ENCODE measurements at regions not wholly inside any gene's neighbourhood (a gene's known extent, or its start where the extent isn't known, plus 50 kb on each side); places are given as distances from the start of the nearest gene placed in this dataset.

DNA sequence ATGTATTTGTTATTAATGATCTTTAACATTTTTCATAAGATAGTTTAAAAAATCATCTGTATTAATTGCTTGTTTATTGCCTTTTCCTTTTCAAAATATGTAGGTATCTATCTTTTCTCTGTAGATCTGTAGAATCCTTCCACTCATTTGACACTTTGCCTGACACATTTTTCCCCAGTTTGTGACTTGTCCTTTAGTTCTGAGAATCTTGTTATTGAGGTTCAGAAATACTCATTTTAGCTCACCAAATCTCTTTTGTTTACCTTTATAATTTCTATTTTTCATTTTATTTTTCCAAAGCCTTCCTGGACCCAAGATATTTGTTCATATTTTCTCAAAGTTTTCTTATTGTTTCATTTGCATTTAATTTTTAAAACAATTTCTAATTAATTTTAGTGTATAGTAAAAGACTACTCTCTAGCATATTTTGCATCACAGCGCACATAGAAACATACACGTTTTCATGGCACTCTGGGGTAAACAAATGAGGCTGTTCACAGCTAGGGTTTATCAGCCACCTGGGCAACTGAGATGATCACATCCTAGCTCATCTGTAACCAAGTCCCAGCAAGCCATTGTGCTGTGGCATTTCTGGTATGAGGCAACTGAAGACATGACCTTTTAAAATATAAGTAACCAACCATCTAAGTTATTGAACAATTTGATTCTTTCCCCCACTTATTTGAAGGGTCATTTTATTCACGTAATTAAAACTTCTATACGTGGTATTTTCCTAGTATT is 275.7 kb downstream of the ADGB start:
- DNase-seq (ENCODE audit: extremely low read depth, low read depth) = no peak
- TF ChIP-seq, protein P1, sequence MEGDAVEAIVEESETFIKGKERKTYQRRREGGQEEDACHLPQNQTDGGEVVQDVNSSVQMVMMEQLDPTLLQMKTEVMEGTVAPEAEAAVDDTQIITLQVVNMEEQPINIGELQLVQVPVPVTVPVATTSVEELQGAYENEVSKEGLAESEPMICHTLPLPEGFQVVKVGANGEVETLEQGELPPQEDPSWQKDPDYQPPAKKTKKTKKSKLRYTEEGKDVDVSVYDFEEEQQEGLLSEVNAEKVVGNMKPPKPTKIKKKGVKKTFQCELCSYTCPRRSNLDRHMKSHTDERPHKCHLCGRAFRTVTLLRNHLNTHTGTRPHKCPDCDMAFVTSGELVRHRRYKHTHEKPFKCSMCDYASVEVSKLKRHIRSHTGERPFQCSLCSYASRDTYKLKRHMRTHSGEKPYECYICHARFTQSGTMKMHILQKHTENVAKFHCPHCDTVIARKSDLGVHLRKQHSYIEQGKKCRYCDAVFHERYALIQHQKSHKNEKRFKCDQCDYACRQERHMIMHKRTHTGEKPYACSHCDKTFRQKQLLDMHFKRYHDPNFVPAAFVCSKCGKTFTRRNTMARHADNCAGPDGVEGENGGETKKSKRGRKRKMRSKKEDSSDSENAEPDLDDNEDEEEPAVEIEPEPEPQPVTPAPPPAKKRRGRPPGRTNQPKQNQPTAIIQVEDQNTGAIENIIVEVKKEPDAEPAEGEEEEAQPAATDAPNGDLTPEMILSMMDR (IDR thresholded peaks at IDR 0.05; ENCODE audit: low read depth, low read length, missing control alignments) = no peak
- H3K4me3 ChIP-seq (replicated peaks; ENCODE audit: low read depth, low read length) = no peak overlapping the region

DNA sequence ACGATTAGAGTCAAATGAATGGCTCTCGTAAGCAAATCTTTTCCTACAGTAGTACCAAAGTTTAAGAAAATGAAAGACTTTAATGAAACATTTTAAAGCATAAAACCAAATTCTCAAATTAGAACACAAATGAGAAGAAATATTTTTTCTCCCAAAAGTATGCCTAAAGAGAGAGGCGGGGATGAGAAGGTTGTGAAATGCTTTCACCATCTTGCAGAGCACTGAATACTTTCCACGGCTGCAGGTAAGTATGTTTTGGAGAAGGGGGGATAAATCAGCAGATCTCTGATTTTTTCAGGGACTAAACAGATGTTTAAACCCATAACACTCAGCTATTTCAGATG is 277.1 kb downstream of the ADGB start:
- TF ChIP-seq, protein P1 (IDR thresholded peaks at IDR 0.05; ENCODE audit: low read depth, low read length, missing control alignments) = no peak
- DNase-seq (ENCODE audit: extremely low read depth, low read depth) = no peak
- no peak overlapping the region for H3K4me3 ChIP-seq (replicated peaks; ENCODE audit: low read depth, low read length)

DNA sequence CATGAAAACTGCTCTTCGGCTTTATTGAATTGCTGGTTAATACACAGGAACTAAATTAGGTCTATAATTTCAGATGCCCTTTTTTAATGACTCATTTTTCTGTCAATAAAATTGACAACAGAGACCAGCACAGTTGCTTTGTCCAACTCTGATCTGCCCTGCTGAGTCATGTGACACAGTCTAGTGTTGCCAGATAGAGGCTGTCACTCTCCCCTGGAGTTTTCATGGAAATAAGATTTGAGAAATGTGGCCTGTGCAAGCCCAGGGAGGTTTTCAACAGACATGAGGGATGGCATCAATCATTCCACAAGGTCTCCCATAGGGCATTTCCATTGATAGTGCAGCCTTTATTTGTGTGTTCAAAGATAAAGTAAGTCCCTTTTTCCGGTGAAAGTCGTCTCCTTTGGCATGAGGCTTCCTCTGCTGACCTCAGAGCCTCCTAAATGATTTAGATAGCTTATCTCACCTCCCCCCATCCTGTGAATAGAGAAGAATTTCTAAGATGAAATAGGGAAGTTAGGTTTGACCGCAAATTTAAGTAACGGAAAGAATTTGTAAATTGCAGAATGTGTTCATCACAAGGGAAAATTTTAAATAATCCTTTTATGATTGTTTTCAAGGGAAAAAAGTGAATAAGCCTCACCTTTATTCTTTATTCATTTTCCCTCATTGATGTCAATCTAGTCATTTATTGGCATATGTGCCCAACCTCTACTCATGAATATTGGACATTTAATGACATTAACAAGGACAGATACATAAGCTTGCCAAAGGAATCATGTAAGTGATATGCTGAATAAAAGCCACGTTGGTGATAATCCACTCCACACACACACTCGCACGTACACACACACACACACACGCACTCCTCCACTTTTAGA is 277.7 kb downstream of the ADGB start:
- no peak for DNase-seq (ENCODE audit: extremely low read depth, low read depth)
- H3K4me3 ChIP-seq (replicated peaks; ENCODE audit: low read depth, low read length) = no peak overlapping the region
- TF ChIP-seq, protein P1 (IDR thresholded peaks at IDR 0.05; ENCODE audit: low read depth, low read length, missing control alignments) = no peak

DNA sequence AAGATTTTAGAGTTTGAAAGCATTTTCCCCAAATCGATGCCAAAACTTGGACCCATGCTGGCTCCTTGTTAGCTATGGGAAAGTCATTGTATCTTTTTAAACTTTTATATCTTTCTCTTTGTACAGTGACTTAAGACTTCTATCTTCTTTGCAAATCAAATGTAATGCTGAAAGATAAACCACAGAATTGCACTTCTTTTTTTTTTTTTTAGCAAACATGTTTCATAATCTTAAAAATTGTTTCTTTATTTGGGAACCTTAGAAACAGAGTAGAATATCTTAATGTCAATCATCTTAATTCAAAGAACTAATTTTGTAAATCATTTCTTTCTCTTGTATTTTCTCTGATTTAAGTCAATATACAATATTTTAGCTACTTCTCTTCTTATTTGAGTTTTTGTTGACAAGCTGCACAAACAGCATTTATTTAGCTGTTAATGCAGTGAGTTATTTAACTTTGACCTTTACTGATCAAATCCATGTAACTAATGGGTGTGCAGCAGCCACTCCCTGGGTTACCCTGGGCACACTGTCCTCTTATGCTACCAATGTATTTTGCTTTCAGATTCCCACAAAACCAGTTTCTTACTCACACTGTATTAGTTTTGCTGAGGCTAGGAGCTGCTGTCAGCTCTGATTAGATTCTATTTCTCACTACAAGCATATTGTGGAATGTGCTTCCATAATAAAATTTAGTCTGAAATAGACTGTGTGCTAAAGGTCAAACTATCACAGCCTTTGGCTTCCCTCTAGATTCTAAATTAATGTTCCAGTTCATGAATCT is 279.6 kb downstream of the ADGB start:
- no peak for DNase-seq (ENCODE audit: extremely low read depth, low read depth)
- TF ChIP-seq, protein P1 (IDR thresholded peaks at IDR 0.05; ENCODE audit: low read depth, low read length, missing control alignments) = no peak
- H3K4me3 ChIP-seq (replicated peaks; ENCODE audit: low read depth, low read length) = no peak overlapping the region

DNA sequence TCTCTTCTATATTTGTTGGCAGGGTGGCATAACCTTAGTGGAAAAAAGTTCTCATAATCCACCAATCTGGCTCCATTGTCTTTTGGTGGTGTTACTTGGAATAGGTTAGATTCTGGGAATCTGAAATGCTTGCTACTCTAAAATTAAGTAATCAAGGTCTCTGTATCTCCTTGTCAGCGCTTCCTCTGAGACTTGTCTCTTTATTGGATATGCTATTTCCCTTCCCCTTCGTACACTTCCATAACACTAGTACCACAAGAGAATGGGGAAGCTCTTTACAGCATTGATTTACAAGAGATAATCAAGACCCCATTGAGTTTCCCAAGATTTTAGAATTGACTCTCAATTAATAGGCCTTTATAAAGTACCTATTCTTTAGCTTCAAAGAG is 280.2 kb downstream of the ADGB start:
- TF ChIP-seq, protein P1 (IDR thresholded peaks at IDR 0.05; ENCODE audit: low read depth, low read length, missing control alignments) = no peak
- DNase-seq (ENCODE audit: extremely low read depth, low read depth) = no peak

DNA sequence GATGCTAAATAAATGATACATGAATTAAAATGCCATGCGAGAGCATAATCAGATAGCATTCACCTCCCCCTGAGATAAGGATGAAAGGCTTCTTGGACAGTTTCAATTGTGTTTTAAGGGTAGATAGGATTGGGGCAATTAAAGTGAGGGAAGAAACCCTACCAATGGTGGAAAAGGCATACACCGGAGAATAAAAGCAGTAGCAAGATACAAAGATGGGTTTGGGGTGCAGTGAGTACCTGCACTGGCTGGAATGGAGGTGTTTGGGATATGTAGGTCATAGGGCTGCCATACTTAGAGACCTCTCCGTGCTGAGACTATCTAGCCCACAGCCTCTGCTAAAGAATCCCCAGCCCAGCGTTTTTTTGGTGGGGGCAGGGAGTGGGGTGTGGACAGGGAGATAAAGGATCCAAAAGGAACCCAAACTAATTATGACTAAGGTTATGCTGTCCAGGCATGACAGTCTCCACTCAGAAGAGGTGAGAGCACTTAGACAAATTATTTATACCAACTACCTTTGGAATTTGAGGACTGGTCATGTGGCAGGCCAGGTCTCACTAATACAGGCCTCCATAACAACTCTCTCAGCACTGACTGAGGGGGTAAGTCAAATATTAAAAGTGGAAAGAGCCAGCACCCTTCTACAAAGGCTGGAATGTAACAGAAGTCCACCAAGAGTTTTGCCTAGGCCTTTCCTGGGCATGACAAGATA is 280.8 kb downstream of the ADGB start:
- H3K4me3 ChIP-seq (replicated peaks; ENCODE audit: low read depth, low read length) = no peak overlapping the region
- TF ChIP-seq, protein P1 (IDR thresholded peaks at IDR 0.05; ENCODE audit: low read depth, low read length, missing control alignments) = no peak
- no peak for DNase-seq (ENCODE audit: extremely low read depth, low read depth)

More for the DNA sequence above, 280.2 kb downstream of the ADGB start:
- H3K4me3 ChIP-seq (replicated peaks; ENCODE audit: low read depth, low read length) = no peak overlapping the region
